Psoas muscle (tissue), 7 donors: ENCODE measurements at regions not wholly inside any gene's neighbourhood (a gene's known extent, or its start where the extent isn't known, plus 50 kb on each side); places are given as distances from the start of the nearest gene placed in this dataset.

Experiments
- ATAC-seq, 4 donors: fragments of 200-7000 bp; cut with Tn5 transposase; one replicate each; pipeline ENCODE4 v1.9.1; 2020; ENCODE audit warnings: moderate library complexity in 3 of 4, mild to moderate bottlenecking in 2 of 4
- DNase-seq, 2 donors: peaks; one replicate each; pipeline ENCODE4 v3.0.0-alpha.2; 2020
- H3K27ac ChIP-seq: fragments of 200-600 bp; one replicate; pipeline ENCODE4 v1.8.0; 2022
- H3K27me3 ChIP-seq, 3 donors: fragments of 200-600 bp in 1 of 3; one replicate each; pipeline versions ENCODE4 v1.6.1 to v1.8.0; 2013 to 2022; ENCODE audit warnings: low read length in 2 of 3, mild to moderate bottlenecking in 2 of 3, moderate library complexity in 1 of 3; ENCODE audit not compliant: insufficient read depth in 3 of 3
- H3K36me3 ChIP-seq, 2 donors: fragments of 200-600 bp in 1 of 2; one replicate each; pipeline versions ENCODE4 v1.6.1 to v1.8.0; 2013 to 2022; ENCODE audit warnings: low read depth in 1 of 2, mild to moderate bottlenecking in 1 of 2, moderate library complexity in 1 of 2; ENCODE audit not compliant: insufficient read depth in 1 of 2
- H3K4me1 ChIP-seq: fragments of 200-600 bp; one replicate; pipeline ENCODE4 v1.8.0; 2022
- H3K4me3 ChIP-seq: fragments of 200-600 bp; one replicate; pipeline ENCODE4 v1.8.0; 2022; ENCODE audit warnings: mild to moderate bottlenecking
- H3K9me3 ChIP-seq: fragments of 200-600 bp; one replicate; pipeline ENCODE4 v1.8.0; 2022
- CTCF ChIP-seq: fragments of 200-600 bp; IDR thresholded peaks from one replicate; pipeline ENCODE4 v1.8.0; 2022; ENCODE audit warnings: antibody characterized with exemption
- WGBS, 3 donors: extraction: QIAGEN DNeasy Blood & Tissue Kit; methylation state at CpG; one replicate each; pipeline versions ENCODE4 v1.1.6 to v1.1.7; 2013; 5-methylcytosine and 5-hydroxymethylcytosine counted together
- intact Hi-C, 2 donors: fragments of 100-400 bp; cut with DNase I; formaldehyde crosslinking; loops; one replicate each; pipeline versions ENCODE4 v1.11.0 to v1.14.2; 2022
- donor health status: healthy with polysubstance abuse.
- donor health status: DM: no; HTN: no; CAD: no; lungs with moderate emphysema.
- donor health status: Bipolar disorder and iron deficiency.
- donor health status: healthy.
- donor health status: DM: yes; HTN: yes; CAD: no.
- donor health status: DM: no; HTN: no; CAD: no.
- donor health status: DM: yes; HTN: yes; CAD: no.

- H3K27me3 ChIP-seq, result no peaks in the 10 kb centered on the region
- no peak for ATAC-seq
- no peak for DNase-seq
- no peak overlapping the region for H3K4me3 ChIP-seq
- TF ChIP-seq CTCF, result no peak
- no peak overlapping the region for H3K27ac ChIP-seq
- 85 to 93% (median 90%) methylated on average over 8 of the region's 8 CpGs for WGBS, 3 donors
- intact Hi-C loops, result no loop called here
- no peaks in the 10 kb centered on the region for H3K4me1 ChIP-seq
- no peaks in the 10 kb centered on the region for H3K9me3 ChIP-seq
- H3K36me3 ChIP-seq, result no peaks in the 10 kb centered on the region
Measured at GRCh38 chr15:95826412-95827195, 503.9 kb upstream of the NR2F2 start.

- intact Hi-C loops, result no loop called here
- DNase-seq, result no peak
- no peaks in the 10 kb centered on the region for H3K4me1 ChIP-seq
- no peak overlapping the region for H3K27ac ChIP-seq
- no peaks in the 10 kb centered on the region for H3K36me3 ChIP-seq
- H3K27me3 ChIP-seq, result no peaks in the 10 kb centered on the region
- ATAC-seq, result no peak
- TF ChIP-seq CTCF, result no peak
- 87 to 91% (median 90%) methylated on average over 5 of the region's 5 CpGs for WGBS, 3 donors
- no peaks in the 10 kb centered on the region for H3K9me3 ChIP-seq
- no peak overlapping the region for H3K4me3 ChIP-seq
Measured at GRCh38 chr15:95829062-95829461, 501.4 kb upstream of the NR2F2 start.

- no peak overlapping the region for H3K4me3 ChIP-seq
- no peak for ATAC-seq
- no peaks in the 10 kb centered on the region for H3K36me3 ChIP-seq
- H3K4me1 ChIP-seq, result no peaks in the 10 kb centered on the region
- WGBS, 3 donors, result 82 to 88% (median 82%) methylated on average over 4 of the region's 4 CpGs
- no peak overlapping the region for H3K27ac ChIP-seq
- DNase-seq, result no peak
- no peaks in the 10 kb centered on the region for H3K9me3 ChIP-seq
- no peak for TF ChIP-seq CTCF
- intact Hi-C loops, result no loop called here
- H3K27me3 ChIP-seq, result no peaks in the 10 kb centered on the region
Measured at GRCh38 chr15:95830281-95830680, 500.2 kb upstream of the NR2F2 start.

GRCh38 chr15:95832668-95833067 lies 497.8 kb upstream of the NR2F2 start:
- no peak for DNase-seq
- intact Hi-C loops, result no loop called here
- no peak for TF ChIP-seq CTCF
- Histone ChIP-seq H3K4me1 (no peaks in the 10 kb centered on the region), H3K4me3 (no peak overlapping the region), H3K27ac (no peak overlapping the region), H3K27me3 (no peaks in the 10 kb centered on the region), H3K36me3 (no peaks in the 10 kb centered on the region), H3K9me3 (no peaks in the 10 kb centered on the region)
- 52 to 66% (median 53%) methylated on average over 3 of the region's 3 CpGs for whole genome bisulfite sequencing, 3 donors
- no peak for ATAC-seq
